ENCODE measurements at regions not wholly inside any gene's neighbourhood (a gene's known extent, or its start where the extent isn't known, plus 50 kb on each side); places are given as distances from the start of the nearest gene placed in this dataset.

GRCh38 chr20:21808863-21809664 lies 103.6 kb downstream of the PAX1 start:
- H3K79me1 ChIP-seq (ENCODE audit: insufficient read depth, low read depth, low read length, poor library complexity, severe bottlenecking) = no peaks in the 10 kb centered on the region
- TF ChIP-seq CTCF (conservative IDR thresholded peaks at IDR 0.05) = peak; percentile 94
- no peak overlapping the region for H3K23ac ChIP-seq (ENCODE audit: insufficient read length, low read depth, low read length)
- Mint-ChIP-seq H3K4me3 (no peak overlapping the region), H3K27me3 (ENCODE audit: low read depth) (peaks cover 33% of the 10 kb centered on the region), H3K36me3 (ENCODE audit: insufficient read depth in 1 of 3, low read depth in 3 of 3) (no peaks in the 10 kb centered on the region), H3K27ac (no peak overlapping the region), H3K9me3 (no peaks in the 10 kb centered on the region; a peak in 2 of 5 replicates), H3K4me1 (peaks cover 0 to 3% of the 10 kb centered on the region in 2 experiments; a peak in 1 of 4 replicates)
- H3K27ac ChIP-seq (ENCODE audit: insufficient read length, low read depth, low read length) = no peak overlapping the region
- no peak overlapping the region for H2BK15ac ChIP-seq (ENCODE audit: low read depth, low read length)
- no peaks in the 10 kb centered on the region for H3K79me2 ChIP-seq (ENCODE audit: insufficient read depth, low read length)
- H2BK20ac ChIP-seq (ENCODE audit: low read depth, low read length, poor library complexity, severe bottlenecking) = no peak overlapping the region
- H4K8ac ChIP-seq (replicated peaks; ENCODE audit: insufficient read length, low read depth, low read length) = no peak overlapping the region
- H2BK120ac ChIP-seq (ENCODE audit: low read depth, low read length, poor library complexity, severe bottlenecking) = no peak overlapping the region
- no peak overlapping the region for H3T11ph ChIP-seq (ENCODE audit: low read length)
- no peaks in the 10 kb centered on the region for H3K4me1 ChIP-seq (ENCODE audit: insufficient read depth, low read length)
- H3K14ac ChIP-seq (ENCODE audit: insufficient read depth, low read length) = no peak overlapping the region
- no peaks in the 10 kb centered on the region for H3K9me3 ChIP-seq (ENCODE audit: control insufficient read depth, low read depth, low read length)
- H3K18ac ChIP-seq (ENCODE audit: insufficient read length, low read depth, low read length) = no peak overlapping the region
- H2BK5ac ChIP-seq (ENCODE audit: insufficient read length, low read length) = no peak overlapping the region
- no peak overlapping the region for H4K91ac ChIP-seq (ENCODE audit: insufficient read length, low read depth, low read length)
- H2BK12ac ChIP-seq (ENCODE audit: insufficient read length, low read depth, low read length) = no peak overlapping the region
- no peaks in the 10 kb centered on the region for H4K20me1 ChIP-seq (ENCODE audit: control insufficient read depth, insufficient read depth, insufficient read length)
- WGBS (ENCODE audit: extremely low coverage, insufficient read length, low lambda C conversion rate) = no CpG with 5 or more reads among the region's 31 CpGs
- no peak overlapping the region for H2AK5ac ChIP-seq (ENCODE audit: insufficient read length, low read length)
- peak; percentile 80 for DNase-seq
- H3K4ac ChIP-seq (ENCODE audit: low read depth, low read length) = no peak overlapping the region
- H3K4me2 ChIP-seq (ENCODE audit: insufficient read depth, insufficient read length, low read length) = no peak overlapping the region
- H3K27me3 ChIP-seq (ENCODE audit: insufficient read depth, low read length) = no peaks in the 10 kb centered on the region; the same call in 1 of the 2 replicates
- no peak overlapping the region for H3K9ac ChIP-seq (ENCODE audit: extremely low read depth, insufficient read length, low read length)
- no peak overlapping the region for H2AFZ ChIP-seq (ENCODE audit: low read length)
- H4K5ac ChIP-seq (ENCODE audit: insufficient read length, low read depth, low read length) = no peak overlapping the region
- H3K23me2 ChIP-seq (ENCODE audit: insufficient read length, low read depth, low read length, poor library complexity, severe bottlenecking) = no peaks in the 10 kb centered on the region
- H3K56ac ChIP-seq (ENCODE audit: insufficient read length, low read depth, low read length) = no peak overlapping the region

All from H9 (cell line).